ENCODE measurements at regions not wholly inside any gene's neighbourhood (a gene's known extent, or its start where the extent isn't known, plus 50 kb on each side); places are given as distances from the start of the nearest gene placed in this dataset.
"Not testable (repeated sequence)": the region's sequence is repeated elsewhere in the genome, so short reads cannot be mapped to it uniquely, and the experiment has no call there.

DNA sequence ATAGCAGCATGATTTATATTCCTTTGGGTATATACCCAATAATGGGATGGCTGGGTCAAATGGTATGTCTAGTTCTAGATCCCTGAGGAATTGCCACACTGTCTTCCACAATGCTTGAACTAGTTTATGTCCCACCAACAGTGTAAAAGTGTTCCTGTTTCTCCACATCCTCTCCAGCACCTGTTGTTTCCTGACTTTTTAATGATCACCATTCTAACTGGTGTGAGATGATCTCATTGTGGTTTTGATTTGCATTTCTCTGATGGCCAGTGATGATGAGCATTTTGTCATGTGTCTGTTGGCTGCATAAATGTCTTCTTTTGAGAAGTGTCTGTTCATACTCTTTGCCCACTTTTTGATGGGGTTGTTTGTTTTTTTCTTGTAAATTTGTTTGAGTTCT, 54.0 kb upstream of the GPR89A start:
- not testable (repeated sequence) for H3K4me1 ChIP-seq (ENCODE audit: control insufficient read depth, insufficient read depth, low read length, poor library complexity, severe bottlenecking); H3K9me3 ChIP-seq (ENCODE audit: control insufficient read depth, low read length); H3K4me3 ChIP-seq (ENCODE audit: extremely low read depth, insufficient read depth, low read length, poor library complexity, severe bottlenecking); H3K27ac ChIP-seq (ENCODE audit: low read depth, low read length, severe bottlenecking); H3K36me3 ChIP-seq (ENCODE audit: control insufficient read depth, insufficient read depth, low read length)

DNA sequence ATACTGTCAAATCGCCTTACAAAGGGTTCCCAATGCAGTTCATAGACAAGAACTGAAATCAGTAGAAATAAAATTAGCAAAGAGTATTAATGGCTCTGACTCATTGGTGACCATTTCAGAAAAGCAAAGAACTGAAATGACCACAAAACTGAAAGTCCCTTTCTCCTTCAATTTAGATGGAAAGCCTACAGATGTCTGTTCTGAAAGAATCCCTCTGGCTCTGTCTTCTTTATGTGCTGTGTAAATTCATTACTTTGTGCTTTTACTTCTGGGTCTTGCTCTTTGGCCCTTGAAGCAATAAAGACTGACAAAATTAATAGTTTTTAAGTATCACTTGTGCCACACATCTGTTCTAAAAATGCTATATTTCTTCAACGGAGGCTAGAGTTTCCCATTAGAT, 62.7 kb upstream of the GPR89A start:
- WGBS, 2 experiments (ENCODE audit: insufficient coverage in 2 of 2), result 82% methylated on average over 2 of the region's 2 CpGs; no CpG with 5 or more reads in 1 of the 2 experiments
- Histone ChIP-seq H3K9me3 (ENCODE audit: control insufficient read depth, low read length) (no peaks in the 10 kb centered on the region), H3K27ac (ENCODE audit: low read depth, low read length, severe bottlenecking) (no peak overlapping the region), H3K4me3 (ENCODE audit: extremely low read depth, insufficient read depth, low read length, poor library complexity, severe bottlenecking) (no peak overlapping the region), H3K4me1 (ENCODE audit: control insufficient read depth, insufficient read depth, low read length, poor library complexity, severe bottlenecking) (peaks cover 4% of the 10 kb centered on the region), H3K36me3 (ENCODE audit: control insufficient read depth, insufficient read depth, low read length) (no peaks in the 10 kb centered on the region)

GRCh38 chr1:145541685-145542084, 66.1 kb upstream of the GPR89A start:
- 80% methylated on average over 1 of the region's 6 CpGs; no CpG with 5 or more reads in 1 of the 2 experiments for WGBS, 2 experiments (ENCODE audit: insufficient coverage in 2 of 2)
- not testable (repeated sequence) for H3K9me3 ChIP-seq (ENCODE audit: control insufficient read depth, low read length); H3K36me3 ChIP-seq (ENCODE audit: control insufficient read depth, insufficient read depth, low read length); H3K27ac ChIP-seq (ENCODE audit: low read depth, low read length, severe bottlenecking); H3K4me3 ChIP-seq (ENCODE audit: extremely low read depth, insufficient read depth, low read length, poor library complexity, severe bottlenecking)
- H3K4me1 ChIP-seq (ENCODE audit: control insufficient read depth, insufficient read depth, low read length, poor library complexity, severe bottlenecking), result peaks cover 12% of the 10 kb centered on the region

GRCh38 chr1:145541246-145541645, 66.5 kb upstream of the GPR89A start:
- H3K4me3 ChIP-seq (ENCODE audit: extremely low read depth, insufficient read depth, low read length, poor library complexity, severe bottlenecking); H3K27ac ChIP-seq (ENCODE audit: low read depth, low read length, severe bottlenecking); H3K36me3 ChIP-seq (ENCODE audit: control insufficient read depth, insufficient read depth, low read length); H3K9me3 ChIP-seq (ENCODE audit: control insufficient read depth, low read length): not testable (repeated sequence)
- 32 to 40% methylated on average over 6 of the region's 9 CpGs for WGBS, 2 experiments (ENCODE audit: insufficient coverage in 2 of 2)
- peaks cover 12% of the 10 kb centered on the region for H3K4me1 ChIP-seq (ENCODE audit: control insufficient read depth, insufficient read depth, low read length, poor library complexity, severe bottlenecking)

DNA sequence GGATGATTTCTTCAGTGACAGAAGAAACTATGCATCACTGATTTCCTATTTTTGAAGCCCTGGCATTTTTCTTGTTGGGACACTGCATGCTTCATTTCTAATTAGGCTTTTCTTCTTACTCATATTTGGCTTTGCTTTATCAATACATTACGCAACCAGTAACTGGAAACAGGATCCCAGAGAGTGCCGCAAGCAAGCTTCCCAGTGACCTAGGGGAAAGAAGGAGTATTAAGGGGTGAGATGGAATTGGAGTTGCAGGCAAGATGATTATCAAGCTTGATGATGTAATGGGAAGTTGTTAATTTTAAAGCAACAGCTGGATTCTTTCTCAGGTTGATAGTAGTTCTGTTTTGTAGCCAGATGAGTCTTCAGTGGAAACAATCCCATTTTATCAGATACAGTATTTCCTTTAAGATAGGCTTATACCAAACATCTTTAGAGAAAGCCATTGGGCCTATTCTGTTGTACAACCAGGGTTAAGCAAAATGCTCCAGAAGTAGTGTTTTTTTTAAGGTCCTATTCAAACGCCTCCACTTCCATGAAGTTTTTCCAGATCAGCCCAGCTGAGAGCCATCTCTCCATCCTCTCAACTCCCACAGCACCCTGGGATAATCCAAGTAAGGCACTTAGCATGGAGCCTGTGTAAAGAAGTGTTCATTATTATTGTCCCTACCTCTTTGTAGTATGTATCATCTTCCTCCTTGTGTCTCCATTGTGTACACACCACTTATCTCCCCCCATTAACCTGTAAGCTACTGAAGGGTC, 69.5 kb upstream of the GPR89A start:
- H3K9me3 ChIP-seq (ENCODE audit: control insufficient read depth, low read length); H3K27ac ChIP-seq (ENCODE audit: low read depth, low read length, severe bottlenecking); H3K4me3 ChIP-seq (ENCODE audit: extremely low read depth, insufficient read depth, low read length, poor library complexity, severe bottlenecking); H3K36me3 ChIP-seq (ENCODE audit: control insufficient read depth, insufficient read depth, low read length): not testable (repeated sequence)
- WGBS, 2 experiments (ENCODE audit: insufficient coverage in 2 of 2), result 83 to 100% methylated on average over 1 of the region's 3 CpGs
- H3K4me1 ChIP-seq (ENCODE audit: control insufficient read depth, insufficient read depth, low read length, poor library complexity, severe bottlenecking), result peaks cover 12% of the 10 kb centered on the region

GRCh38 chr1:145537003-145537402, 70.8 kb upstream of the GPR89A start:
- not testable (repeated sequence) for H3K4me3 ChIP-seq (ENCODE audit: extremely low read depth, insufficient read depth, low read length, poor library complexity, severe bottlenecking); H3K9me3 ChIP-seq (ENCODE audit: control insufficient read depth, low read length); H3K27ac ChIP-seq (ENCODE audit: low read depth, low read length, severe bottlenecking); H3K36me3 ChIP-seq (ENCODE audit: control insufficient read depth, insufficient read depth, low read length)
- WGBS, 2 experiments (ENCODE audit: insufficient coverage in 2 of 2), result no CpG with 5 or more reads among the region's 2 CpGs
- H3K4me1 ChIP-seq (ENCODE audit: control insufficient read depth, insufficient read depth, low read length, poor library complexity, severe bottlenecking), result peaks cover 12% of the 10 kb centered on the region

DNA sequence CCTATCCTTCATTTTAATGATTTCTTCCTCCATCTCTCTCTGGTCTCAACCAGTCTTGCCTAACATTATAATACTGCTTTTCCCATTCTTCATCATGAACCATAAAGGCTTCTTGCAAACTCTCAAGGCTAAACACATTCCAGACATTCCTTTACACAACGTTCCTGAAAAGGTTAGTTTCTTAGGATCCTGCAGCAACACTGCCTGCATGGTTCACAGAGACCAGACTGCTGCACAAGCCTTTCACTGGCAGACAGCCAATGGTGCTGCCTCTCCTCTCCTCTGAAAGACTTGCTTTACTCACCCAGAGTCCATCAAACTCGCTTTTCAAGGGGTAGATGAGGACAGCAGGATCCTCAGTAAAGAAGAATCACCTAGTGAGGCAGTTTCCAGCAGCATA, 72.3 kb upstream of the GPR89A start:
- H3K36me3 ChIP-seq (ENCODE audit: control insufficient read depth, insufficient read depth, low read length); H3K9me3 ChIP-seq (ENCODE audit: control insufficient read depth, low read length); H3K27ac ChIP-seq (ENCODE audit: low read depth, low read length, severe bottlenecking); H3K4me1 ChIP-seq (ENCODE audit: control insufficient read depth, insufficient read depth, low read length, poor library complexity, severe bottlenecking); H3K4me3 ChIP-seq (ENCODE audit: extremely low read depth, insufficient read depth, low read length, poor library complexity, severe bottlenecking): not testable (repeated sequence)
- WGBS, 2 experiments (ENCODE audit: insufficient coverage in 2 of 2), result no CpG with 5 or more reads among the region's 2 CpGs

DNA sequence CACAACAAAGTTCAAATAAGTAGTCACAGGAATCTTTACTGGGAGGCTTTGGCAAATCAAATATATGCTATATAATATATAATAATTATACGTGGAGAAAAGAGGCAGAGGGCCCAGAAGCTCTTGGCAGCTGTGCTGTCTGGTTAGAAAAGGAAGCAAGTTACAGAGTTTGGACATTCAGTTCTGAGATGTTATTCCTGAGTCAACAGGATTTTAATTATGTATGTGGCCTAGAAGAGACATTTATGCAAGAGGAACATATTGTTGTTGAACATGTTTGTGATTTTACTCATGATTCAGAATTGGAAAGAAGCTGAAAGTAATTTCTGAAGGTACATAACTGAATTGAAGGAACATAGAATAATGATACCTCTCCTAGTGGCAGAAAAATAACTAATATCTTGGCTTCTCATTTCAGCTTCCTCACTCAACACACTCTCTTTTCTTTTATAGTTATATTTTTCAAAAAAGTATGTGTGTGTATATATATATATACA, 79.7 kb upstream of the GPR89A start:
- H3K4me1 ChIP-seq (ENCODE audit: control insufficient read depth, insufficient read depth, low read length, poor library complexity, severe bottlenecking); H3K9me3 ChIP-seq (ENCODE audit: control insufficient read depth, low read length); H3K27ac ChIP-seq (ENCODE audit: low read depth, low read length, severe bottlenecking); H3K36me3 ChIP-seq (ENCODE audit: control insufficient read depth, insufficient read depth, low read length); H3K4me3 ChIP-seq (ENCODE audit: extremely low read depth, insufficient read depth, low read length, poor library complexity, severe bottlenecking): not testable (repeated sequence)
- WGBS, 2 experiments (ENCODE audit: insufficient coverage in 2 of 2), result no CpG with 5 or more reads among the region's 1 CpG

DNA sequence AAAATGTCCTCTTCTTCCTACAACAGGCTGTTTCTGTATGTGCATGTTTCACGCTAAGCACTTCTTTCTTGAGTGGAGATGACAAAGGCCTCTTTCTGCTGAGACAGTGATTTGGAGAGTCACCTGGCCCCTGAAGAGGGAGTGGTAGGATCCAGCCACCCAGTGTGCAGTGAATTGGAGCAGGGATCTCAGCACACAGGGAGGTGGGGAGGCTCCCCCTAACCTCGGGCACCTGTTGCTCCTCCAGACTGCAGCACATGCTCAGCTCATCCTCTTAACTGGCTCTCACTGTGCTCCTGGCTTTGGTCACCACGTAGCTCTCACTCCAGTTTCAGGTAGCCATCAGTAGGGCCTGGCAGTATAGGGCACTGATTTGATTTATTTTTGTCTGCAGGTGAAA, 87.6 kb upstream of the GPR89A start:
- not testable (repeated sequence) for H3K4me1 ChIP-seq (ENCODE audit: control insufficient read depth, insufficient read depth, low read length, poor library complexity, severe bottlenecking); H3K9me3 ChIP-seq (ENCODE audit: control insufficient read depth, low read length); H3K4me3 ChIP-seq (ENCODE audit: extremely low read depth, insufficient read depth, low read length, poor library complexity, severe bottlenecking); H3K27ac ChIP-seq (ENCODE audit: low read depth, low read length, severe bottlenecking); H3K36me3 ChIP-seq (ENCODE audit: control insufficient read depth, insufficient read depth, low read length)
- 72 to 86% methylated on average over 1 to 2 of the region's 3 CpGs for WGBS, 2 experiments (ENCODE audit: insufficient coverage in 2 of 2)

DNA sequence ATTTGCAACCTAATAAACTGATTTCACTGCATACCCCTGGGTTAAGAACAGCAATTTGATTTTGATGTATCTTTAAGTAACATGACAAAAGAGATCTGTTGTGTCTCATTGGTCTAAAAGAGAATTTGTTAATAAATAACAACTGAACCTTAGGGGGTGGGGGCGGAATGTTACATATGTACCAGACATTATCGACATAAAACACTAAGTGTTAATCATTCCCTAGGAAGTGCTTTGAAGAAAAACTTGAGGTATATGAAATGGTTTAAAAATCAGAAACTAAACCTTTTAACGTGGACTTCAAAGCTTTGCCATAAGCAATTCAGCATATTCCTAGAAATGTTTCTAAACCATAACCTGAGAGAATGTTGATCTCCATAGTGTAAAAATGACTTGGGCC, 88.5 kb upstream of the GPR89A start:
- H3K27ac ChIP-seq (ENCODE audit: low read depth, low read length, severe bottlenecking); H3K4me3 ChIP-seq (ENCODE audit: extremely low read depth, insufficient read depth, low read length, poor library complexity, severe bottlenecking); H3K4me1 ChIP-seq (ENCODE audit: control insufficient read depth, insufficient read depth, low read length, poor library complexity, severe bottlenecking); H3K36me3 ChIP-seq (ENCODE audit: control insufficient read depth, insufficient read depth, low read length); H3K9me3 ChIP-seq (ENCODE audit: control insufficient read depth, low read length): not testable (repeated sequence)
- 100% methylated on average over 1 of the region's 3 CpGs; no CpG with 5 or more reads in 1 of the 2 experiments for WGBS, 2 experiments (ENCODE audit: insufficient coverage in 2 of 2)

- no CpG with 5 or more reads among the region's 2 CpGs for WGBS, 2 experiments (ENCODE audit: insufficient coverage in 2 of 2)
- not testable (repeated sequence) for H3K9me3 ChIP-seq (ENCODE audit: control insufficient read depth, low read length)
Observed at GRCh38 chr1:145513017-145513416, 87.6 kb upstream of the NBPF20 start.

More at GRCh38 chr1:145513017-145513416, 87.6 kb upstream of the NBPF20 start:
- not testable (repeated sequence) for H3K27ac ChIP-seq (ENCODE audit: low read depth, low read length, severe bottlenecking); H3K4me1 ChIP-seq (ENCODE audit: control insufficient read depth, insufficient read depth, low read length, poor library complexity, severe bottlenecking); H3K4me3 ChIP-seq (ENCODE audit: extremely low read depth, insufficient read depth, low read length, poor library complexity, severe bottlenecking); H3K36me3 ChIP-seq (ENCODE audit: control insufficient read depth, insufficient read depth, low read length)
